ENCODE measurements at regions not wholly inside any gene's neighbourhood (a gene's known extent, or its start where the extent isn't known, plus 50 kb on each side); places are given as distances from the start of the nearest gene placed in this dataset.

- H3K4me1 Mint-ChIP-seq (ENCODE audit: low read depth in 2 of 2): no peaks in the 10 kb centered on the region
- H3K9me3 Mint-ChIP-seq: no peaks in the 10 kb centered on the region
- H3K27me3 Mint-ChIP-seq: peaks cover 0 to 48% of the 10 kb centered on the region in 2 donors
- ATAC-seq (replicated peaks): no peak
- no peak overlapping the region for H3K4me3 Mint-ChIP-seq
- no peak for DNase-seq
- no peak overlapping the region for H3K27ac Mint-ChIP-seq
- H3K36me3 Mint-ChIP-seq (ENCODE audit: insufficient read depth): no peaks in the 10 kb centered on the region
These were observed 80.4 kb upstream of the OLFM1 start for GRCh38 chr9:135006911-135007570.

- no peak for ATAC-seq (replicated peaks)
- Mint-ChIP-seq H3K27ac (no peak overlapping the region), H3K36me3 (ENCODE audit: insufficient read depth) (no peaks in the 10 kb centered on the region), H3K4me1 (ENCODE audit: low read depth in 2 of 2) (no peaks in the 10 kb centered on the region), H3K4me3 (no peak overlapping the region), H3K9me3 (no peaks in the 10 kb centered on the region), H3K27me3 (peaks cover 0 to 43% of the 10 kb centered on the region in 2 donors)
- DNase-seq: no peak
These were observed 79.9 kb upstream of the OLFM1 start for GRCh38 chr9:135007601-135008000.

- Mint-ChIP-seq H3K36me3 (ENCODE audit: insufficient read depth) (no peaks in the 10 kb centered on the region), H3K4me1 (ENCODE audit: low read depth in 2 of 2) (no peaks in the 10 kb centered on the region), H3K9me3 (no peaks in the 10 kb centered on the region), H3K27ac (no peak overlapping the region), H3K27me3 (peaks cover 0 to 48% of the 10 kb centered on the region in 2 donors), H3K4me3 (no peak overlapping the region)
- DNase-seq (no peak), ATAC-seq (replicated peaks) (no peak)
These were observed 79.1 kb upstream of the OLFM1 start for GRCh38 chr9:135008416-135008815.

GRCh38 chr9:135009051-135009560 lies 78.4 kb upstream of the OLFM1 start:
- H3K9me3 Mint-ChIP-seq: no peaks in the 10 kb centered on the region
- H3K4me1 Mint-ChIP-seq (ENCODE audit: low read depth in 2 of 2): no peaks in the 10 kb centered on the region
- no peak for ATAC-seq (replicated peaks)
- no peak for DNase-seq
- no peaks in the 10 kb centered on the region for H3K36me3 Mint-ChIP-seq (ENCODE audit: insufficient read depth)
- H3K27ac Mint-ChIP-seq: no peak overlapping the region
- H3K4me3 Mint-ChIP-seq: no peak overlapping the region
- H3K27me3 Mint-ChIP-seq: peaks cover 5 to 50% of the 10 kb centered on the region in 2 donors

GRCh38 chr9:135009794-135010585 lies 77.5 kb upstream of the OLFM1 start:
- no peak for DNase-seq
- H3K27me3 Mint-ChIP-seq: peaks cover 7 to 50% of the 10 kb centered on the region in 2 donors
- ATAC-seq (replicated peaks): no peak
- no peak overlapping the region for H3K4me3 Mint-ChIP-seq
- H3K36me3 Mint-ChIP-seq (ENCODE audit: insufficient read depth): no peaks in the 10 kb centered on the region
- H3K27ac Mint-ChIP-seq: no peak overlapping the region
- no peaks in the 10 kb centered on the region for H3K9me3 Mint-ChIP-seq
- H3K4me1 Mint-ChIP-seq (ENCODE audit: low read depth in 2 of 2): no peaks in the 10 kb centered on the region

GRCh38 chr9:135010586-135010860 lies 76.9 kb upstream of the OLFM1 start:
- Mint-ChIP-seq H3K27ac (no peak overlapping the region), H3K36me3 (ENCODE audit: insufficient read depth) (no peaks in the 10 kb centered on the region), H3K4me3 (no peak overlapping the region), H3K4me1 (ENCODE audit: low read depth in 2 of 2) (no peaks in the 10 kb centered on the region), H3K9me3 (no peaks in the 10 kb centered on the region), H3K27me3 (peaks cover 11 to 52% of the 10 kb centered on the region in 2 donors)
- no peak for DNase-seq
- ATAC-seq (replicated peaks): no peak

GRCh38 chr9:135010921-135011320 lies 76.5 kb upstream of the OLFM1 start:
- no peaks in the 10 kb centered on the region for H3K9me3 Mint-ChIP-seq
- H3K4me1 Mint-ChIP-seq (ENCODE audit: low read depth in 2 of 2): no peaks in the 10 kb centered on the region
- H3K27ac Mint-ChIP-seq: no peak overlapping the region
- no peaks in the 10 kb centered on the region for H3K36me3 Mint-ChIP-seq (ENCODE audit: insufficient read depth)
- peaks cover 11 to 56% of the 10 kb centered on the region in 2 donors for H3K27me3 Mint-ChIP-seq
- no peak for DNase-seq
- ATAC-seq (replicated peaks): no peak
- H3K4me3 Mint-ChIP-seq: no peak overlapping the region

- Mint-ChIP-seq H3K4me1 (ENCODE audit: low read depth in 2 of 2) (no peaks in the 10 kb centered on the region), H3K36me3 (ENCODE audit: insufficient read depth) (no peaks in the 10 kb centered on the region), H3K4me3 (no peak overlapping the region), H3K27ac (no peak overlapping the region), H3K9me3 (no peaks in the 10 kb centered on the region), H3K27me3 (peaks cover 16 to 63% of the 10 kb centered on the region in 2 donors)
- ATAC-seq (replicated peaks): no peak
- no peak for DNase-seq
These were observed 75.3 kb upstream of the OLFM1 start for GRCh38 chr9:135012166-135012565.

- H3K27ac Mint-ChIP-seq: no peak overlapping the region
- H3K27me3 Mint-ChIP-seq: peaks cover 16 to 53% of the 10 kb centered on the region in 2 donors
These were observed 73.0 kb upstream of the OLFM1 start for GRCh38 chr9:135014311-135015010.

GRCh38 chr9:135015096-135015495 lies 72.4 kb upstream of the OLFM1 start:
- peaks cover 3% of the 10 kb centered on the region for H3K36me3 Mint-ChIP-seq (ENCODE audit: insufficient read depth)
- DNase-seq: no peak
- no peaks in the 10 kb centered on the region for H3K9me3 Mint-ChIP-seq
- no peak overlapping the region for H3K4me3 Mint-ChIP-seq
- H3K27ac Mint-ChIP-seq: no peak overlapping the region
- H3K4me1 Mint-ChIP-seq (ENCODE audit: low read depth in 2 of 2): peaks cover 0 to 8% of the 10 kb centered on the region in 2 donors
- no peak for ATAC-seq (replicated peaks)
- H3K27me3 Mint-ChIP-seq: peaks cover 16 to 57% of the 10 kb centered on the region in 2 donors

More at GRCh38 chr9:135014311-135015010, 73.0 kb upstream of the OLFM1 start:
- ATAC-seq (replicated peaks) (no peak), DNase-seq (no peak)
- H3K36me3 Mint-ChIP-seq (ENCODE audit: insufficient read depth): peaks cover 3% of the 10 kb centered on the region
- peaks cover 0 to 5% of the 10 kb centered on the region in 2 donors for H3K4me1 Mint-ChIP-seq (ENCODE audit: low read depth in 2 of 2)
- H3K9me3 Mint-ChIP-seq: no peaks in the 10 kb centered on the region
- H3K4me3 Mint-ChIP-seq: no peak overlapping the region

- no peak for DNase-seq
- H3K27ac Mint-ChIP-seq: no peak overlapping the region
- peaks cover 16 to 62% of the 10 kb centered on the region in 2 donors for H3K27me3 Mint-ChIP-seq
- H3K36me3 Mint-ChIP-seq (ENCODE audit: insufficient read depth): peaks cover 3% of the 10 kb centered on the region
- H3K9me3 Mint-ChIP-seq: no peaks in the 10 kb centered on the region
- ATAC-seq (replicated peaks): no peak
- H3K4me1 Mint-ChIP-seq (ENCODE audit: low read depth in 2 of 2): peaks cover 0 to 10% of the 10 kb centered on the region in 2 donors
- H3K4me3 Mint-ChIP-seq: no peak overlapping the region
These were observed 71.9 kb upstream of the OLFM1 start for GRCh38 chr9:135015565-135015964.

GRCh38 chr9:135016037-135016640 lies 71.3 kb upstream of the OLFM1 start:
- DNase-seq (no peak), ATAC-seq (replicated peaks) (no peak)
- Mint-ChIP-seq H3K27me3 (peaks cover 16 to 62% of the 10 kb centered on the region in 2 donors), H3K4me1 (ENCODE audit: low read depth in 2 of 2) (peaks cover 0 to 10% of the 10 kb centered on the region in 2 donors), H3K4me3 (no peak overlapping the region), H3K27ac (no peak overlapping the region), H3K36me3 (ENCODE audit: insufficient read depth) (peaks cover 3% of the 10 kb centered on the region), H3K9me3 (no peaks in the 10 kb centered on the region)

- no peaks in the 10 kb centered on the region for H3K9me3 Mint-ChIP-seq
These were observed 70.6 kb upstream of the OLFM1 start for GRCh38 chr9:135016876-135017275.

More at GRCh38 chr9:135016876-135017275, 70.6 kb upstream of the OLFM1 start:
- Mint-ChIP-seq H3K4me1 (ENCODE audit: low read depth in 2 of 2) (peaks cover 0 to 10% of the 10 kb centered on the region in 2 donors), H3K27me3 (peaks cover 16 to 62% of the 10 kb centered on the region in 2 donors), H3K27ac (no peak overlapping the region), H3K36me3 (ENCODE audit: insufficient read depth) (peaks cover 3% of the 10 kb centered on the region), H3K4me3 (no peak overlapping the region)
- DNase-seq: no peak
- no peak for ATAC-seq (replicated peaks)
